NCI-H2227 (cell line): ENCODE measurements at regions not wholly inside any gene's neighbourhood (a gene's known extent, or its start where the extent isn't known, plus 50 kb on each side); places are given as distances from the start of the nearest gene placed in this dataset.
"Not testable (repeated sequence)": the region's sequence is repeated elsewhere in the genome, so short reads cannot be mapped to it uniquely, and the experiment has no call there.

Source experiments
- DNase-seq: peaks from one replicate; lab custom pipeline; 2025; ENCODE audit not compliant: unreplicated experiment; lab: John Stamatoyannopoulos, UW

DNA sequence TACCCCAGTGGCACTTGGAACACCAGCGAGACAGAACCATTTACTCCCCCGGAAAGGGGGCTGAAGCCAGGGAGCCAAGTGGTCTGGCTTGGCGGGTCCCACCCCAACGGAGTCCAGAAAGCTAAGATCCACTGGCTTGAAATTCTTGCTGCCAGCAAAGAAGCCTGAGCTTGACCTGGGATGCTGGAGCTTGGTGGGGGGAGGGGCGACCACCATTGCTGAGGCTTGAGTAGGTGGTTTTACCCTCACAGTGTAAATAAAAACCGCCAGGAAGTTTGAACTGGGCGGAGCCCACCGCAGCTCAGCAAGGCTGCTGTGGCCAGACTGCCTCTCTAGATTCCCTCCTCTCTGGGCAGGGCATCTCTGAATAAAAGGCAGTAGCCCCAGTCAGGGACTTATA lies 62.8 kb downstream of the RPS24 start:
- DNase-seq, result not testable (repeated sequence)

DNA sequence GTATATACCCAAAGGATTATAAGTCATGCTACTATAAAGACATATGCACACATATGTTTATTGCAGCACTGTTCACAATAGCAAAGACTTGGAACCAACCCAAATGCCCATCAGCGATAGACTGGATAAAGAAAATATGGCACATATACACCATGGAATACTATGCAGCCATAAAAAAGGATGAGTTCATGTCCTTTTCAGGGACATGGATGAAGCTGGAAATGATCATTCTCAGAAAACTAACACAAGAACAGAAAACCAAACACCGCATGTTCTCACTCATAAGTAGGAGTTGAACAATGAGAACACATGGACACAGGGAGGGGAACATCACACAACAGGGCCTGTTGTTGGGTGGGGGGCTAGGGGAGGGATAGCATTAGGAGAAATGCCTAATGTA lies 68.9 kb downstream of the RPS24 start:
- DNase-seq, result not testable (repeated sequence)

DNA sequence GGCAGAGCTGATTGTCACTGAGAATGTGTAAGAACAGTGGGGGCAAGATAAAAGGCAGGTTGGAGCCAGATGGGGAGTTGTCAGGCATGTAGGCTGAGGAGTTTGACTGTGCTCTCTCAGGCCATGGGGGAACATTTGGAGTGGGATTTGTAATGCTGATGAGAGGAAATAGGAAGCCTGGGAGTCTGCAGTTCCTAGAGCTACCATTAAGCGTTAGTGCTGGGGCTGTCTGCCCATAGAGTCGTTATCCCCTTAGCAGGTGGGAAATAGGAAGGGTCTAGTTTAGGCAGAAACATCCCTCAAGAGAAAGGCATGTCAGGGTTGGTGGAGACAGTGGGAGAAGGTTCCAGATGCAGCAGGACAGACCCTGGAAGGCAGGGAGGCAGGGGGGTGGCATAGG lies 75.5 kb downstream of the RPS24 start:
- DNase-seq, result no peak

DNA sequence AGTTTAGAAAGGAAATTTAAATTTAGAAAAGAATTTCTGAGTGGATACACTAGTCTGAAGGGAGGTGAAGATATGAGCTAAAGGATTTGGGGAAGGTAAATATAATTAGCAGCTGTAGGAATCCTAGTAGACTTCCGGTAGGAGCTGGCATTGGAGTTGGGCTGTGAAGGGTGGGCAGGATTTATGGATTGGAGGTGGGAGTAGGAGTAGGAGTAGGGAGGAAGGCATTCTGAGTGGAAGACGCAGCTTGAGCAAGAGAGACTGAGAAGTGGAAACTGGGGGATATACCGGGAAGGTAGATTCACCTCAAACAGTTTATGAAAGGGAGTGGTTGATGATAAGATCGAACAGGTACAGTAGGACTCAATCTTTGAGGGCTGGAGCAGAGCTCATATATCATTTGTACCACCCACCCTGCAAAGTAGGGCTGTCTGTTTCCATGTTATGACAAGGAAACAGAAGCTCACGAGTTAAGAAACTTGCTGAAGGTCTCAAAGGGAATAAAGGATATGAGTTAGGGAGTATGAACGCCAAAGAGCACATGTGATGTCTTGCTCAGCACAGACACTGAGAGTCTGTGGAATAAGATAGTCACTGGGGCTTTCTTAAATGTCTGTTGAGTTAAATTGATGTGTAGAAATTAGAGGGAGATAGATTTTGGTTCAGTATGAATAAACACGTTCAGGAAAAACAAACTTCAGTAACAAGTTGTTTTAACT lies 81.6 kb downstream of the RPS24 start:
- no peak for DNase-seq

DNA sequence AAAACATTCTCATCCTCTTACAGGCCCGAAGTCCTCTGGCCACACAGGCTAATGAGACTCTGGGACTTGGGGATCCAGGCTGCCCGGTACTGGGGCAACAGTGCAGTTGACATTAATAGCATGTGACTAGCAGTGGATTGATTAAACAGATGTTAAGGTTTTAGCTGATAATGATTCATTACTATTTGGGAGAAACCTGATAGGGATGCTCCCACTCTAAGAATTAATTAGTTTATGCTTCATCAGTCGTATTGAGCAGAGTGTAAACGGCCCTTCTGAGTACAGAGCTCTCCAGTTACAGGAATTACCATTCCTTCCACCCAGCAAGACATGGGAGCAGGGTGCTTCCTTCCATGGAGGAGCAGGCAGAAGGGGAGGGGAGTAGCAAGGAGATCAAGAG lies 82.7 kb downstream of the RPS24 start:
- DNase-seq, result no peak

DNA sequence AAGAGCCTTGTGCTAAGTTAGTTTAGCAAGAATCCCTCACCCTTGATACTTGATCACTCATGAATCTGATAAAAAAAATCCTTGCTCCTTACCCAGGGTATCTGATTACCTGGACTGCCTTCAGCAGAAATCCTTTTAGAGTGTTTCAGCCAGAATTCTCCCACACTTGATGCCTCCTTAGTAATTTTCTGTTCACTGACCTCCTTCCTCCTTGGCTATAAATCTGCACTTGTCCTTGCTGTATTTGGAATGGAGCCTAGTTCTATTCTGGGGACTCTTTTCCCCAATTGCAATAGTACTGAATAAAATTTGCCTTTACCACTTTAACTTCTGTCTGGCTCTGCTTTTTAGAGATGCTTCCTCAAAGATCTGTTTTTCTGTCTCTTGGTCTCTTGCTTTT lies 84.9 kb downstream of the RPS24 start:
- DNase-seq, result no peak

DNA sequence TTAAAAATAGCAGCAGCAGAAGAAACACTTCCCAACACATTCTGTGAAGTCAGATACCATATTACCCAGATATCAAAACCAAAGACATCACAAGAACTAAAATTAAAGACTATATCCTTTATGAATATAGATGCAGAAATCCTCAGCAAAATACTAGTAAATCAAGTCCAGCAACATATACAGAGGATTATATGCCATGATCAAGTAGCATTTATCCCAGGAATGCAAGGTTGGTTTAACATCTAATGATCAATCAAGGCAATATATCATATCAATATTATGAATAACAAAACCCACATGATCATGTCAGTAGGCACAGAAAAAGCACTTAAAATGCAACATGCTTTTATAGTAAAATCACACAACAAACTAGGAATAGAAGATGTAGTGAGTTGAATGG lies 88.1 kb downstream of the RPS24 start:
- DNase-seq, result no peak

DNA sequence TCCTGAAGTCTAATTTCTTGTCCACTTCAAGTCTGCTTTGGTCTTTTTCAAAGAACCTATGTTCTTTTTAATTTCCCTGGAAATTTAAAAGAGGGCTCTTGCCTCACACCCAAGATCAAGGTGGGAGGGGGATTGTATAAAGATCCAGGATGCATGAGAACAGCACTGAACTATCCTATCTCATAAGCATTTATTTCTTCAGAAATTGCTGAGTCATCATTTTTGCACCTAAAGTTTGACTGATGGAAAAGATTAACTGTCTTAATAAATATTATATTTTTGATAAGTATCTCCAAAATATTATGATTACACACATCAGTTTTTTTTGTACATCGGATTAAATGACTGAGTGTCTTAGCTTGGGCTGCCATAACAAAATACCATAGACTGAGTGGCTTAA lies 90.5 kb downstream of the RPS24 start:
- DNase-seq, result no peak

DNA sequence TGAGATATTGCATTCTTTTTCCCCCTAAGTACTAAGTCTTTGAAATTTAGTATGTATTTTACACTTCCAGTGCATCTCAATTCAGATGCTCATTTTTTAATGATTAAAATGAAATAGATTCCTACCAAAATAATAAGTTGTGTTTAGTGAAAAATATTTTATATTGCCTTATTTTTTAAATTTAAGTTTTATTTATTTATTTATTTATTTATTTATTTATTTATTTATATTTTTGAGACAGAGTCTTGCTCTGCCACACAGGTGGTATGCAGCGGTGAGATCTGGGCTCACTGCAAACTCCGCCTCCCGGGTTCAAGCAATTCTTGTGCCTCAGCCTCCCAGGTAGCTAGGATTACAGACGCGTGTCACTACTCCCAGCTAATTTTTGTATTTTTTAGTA lies 95.5 kb downstream of the RPS24 start:
- DNase-seq, result no peak

DNA sequence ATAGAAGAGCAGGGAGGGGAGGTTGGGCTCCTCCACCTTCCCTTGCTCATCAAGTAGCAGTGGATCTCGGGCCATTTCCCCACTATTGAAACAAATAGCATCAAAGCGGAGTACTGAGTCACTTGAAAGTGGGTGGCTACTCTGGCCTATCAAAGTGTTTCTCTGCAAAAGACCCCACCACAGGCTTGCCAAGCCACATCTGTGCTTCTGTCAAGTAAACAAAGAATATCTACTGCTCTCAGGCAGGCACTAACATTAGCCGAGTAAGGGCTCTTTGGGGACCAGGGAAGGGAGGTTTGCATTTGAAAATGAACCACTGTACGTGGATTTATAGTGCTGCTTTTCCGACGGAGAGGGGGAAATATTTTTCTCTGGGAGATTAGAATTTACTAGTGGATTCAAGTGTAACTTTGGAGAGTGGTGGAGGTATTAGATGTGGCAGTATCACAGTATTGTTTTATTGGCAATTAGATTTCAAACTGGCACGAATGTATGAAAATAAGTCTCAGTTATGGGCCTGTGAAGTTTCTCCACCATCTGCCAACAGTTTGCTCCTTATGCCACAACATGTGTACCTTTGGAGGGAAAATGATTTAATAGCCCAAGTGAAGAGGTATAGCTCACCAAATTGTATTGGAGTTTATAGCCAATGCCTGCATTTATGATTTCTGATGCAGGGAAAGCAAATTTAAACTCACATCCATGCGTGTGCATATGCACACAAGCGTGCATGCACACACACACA lies 97.5 kb downstream of the RPS24 start:
- no peak for DNase-seq

DNA sequence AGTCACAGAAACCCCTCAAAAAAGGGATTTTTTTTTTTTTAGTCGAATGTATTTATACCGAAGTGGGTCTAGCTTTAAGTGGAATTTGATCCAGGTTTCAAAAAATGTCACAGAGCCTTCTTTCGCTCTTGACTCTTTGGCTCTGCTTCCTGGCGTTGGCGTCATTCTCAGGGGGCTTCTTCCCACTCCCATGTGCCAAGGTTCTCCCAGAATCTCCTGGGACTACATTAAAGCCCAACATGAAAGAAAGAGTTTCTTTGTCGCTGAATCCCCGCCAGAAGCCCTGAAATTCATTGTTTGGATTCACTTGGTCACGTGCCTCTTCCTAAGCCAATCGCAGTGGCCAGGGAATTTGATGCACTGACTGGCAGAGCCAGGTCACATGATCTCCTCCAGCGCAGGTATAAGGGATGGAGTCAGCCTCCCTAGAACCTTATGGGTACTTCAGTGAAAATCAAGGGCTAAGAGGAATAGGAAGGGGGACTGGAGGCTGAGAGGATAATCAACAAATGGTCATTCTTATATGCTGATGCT lies 101.2 kb downstream of the RPS24 start:
- no peak for DNase-seq

DNA sequence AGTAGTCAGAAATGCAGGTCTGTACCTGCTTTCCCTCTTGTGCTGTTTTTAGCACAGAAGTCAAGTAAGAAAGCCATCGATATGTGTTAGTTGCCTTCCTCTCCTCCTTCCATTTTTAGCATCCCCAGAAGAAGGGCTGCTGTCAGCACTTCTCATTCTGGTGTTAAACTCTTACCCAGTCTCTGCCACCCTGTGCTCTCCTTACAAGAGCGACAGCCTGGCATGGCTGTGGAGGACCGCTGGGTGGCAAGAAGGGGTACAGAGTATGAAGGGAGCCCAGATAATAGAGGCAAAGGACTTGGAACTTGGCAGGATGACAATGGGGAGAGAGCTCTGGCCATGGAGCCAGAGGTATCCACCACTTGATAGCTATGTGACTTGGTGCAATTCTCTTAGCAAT lies 103.5 kb downstream of the RPS24 start:
- DNase-seq, result no peak

DNA sequence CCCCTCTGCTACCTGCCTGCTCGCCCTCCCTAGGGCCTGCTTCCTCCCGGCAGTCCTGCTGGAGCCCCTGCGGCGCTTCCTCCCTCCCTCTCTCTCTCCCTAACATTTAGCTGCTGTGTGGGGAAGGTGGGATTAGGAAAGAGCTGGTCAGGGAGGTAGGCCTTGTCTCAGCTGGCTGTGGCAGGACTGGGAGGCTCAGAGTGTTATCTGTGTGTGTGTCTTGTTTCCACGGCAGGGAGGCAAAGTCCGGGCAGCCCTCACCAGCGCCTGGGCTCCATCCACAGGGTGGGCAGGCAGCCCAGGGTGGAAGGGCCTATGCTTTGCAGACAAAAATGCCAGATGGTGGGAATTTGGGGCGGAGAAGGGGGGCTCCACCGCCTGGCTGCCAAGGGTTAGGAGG lies 105.7 kb downstream of the RPS24 start:
- DNase-seq, result no peak

DNA sequence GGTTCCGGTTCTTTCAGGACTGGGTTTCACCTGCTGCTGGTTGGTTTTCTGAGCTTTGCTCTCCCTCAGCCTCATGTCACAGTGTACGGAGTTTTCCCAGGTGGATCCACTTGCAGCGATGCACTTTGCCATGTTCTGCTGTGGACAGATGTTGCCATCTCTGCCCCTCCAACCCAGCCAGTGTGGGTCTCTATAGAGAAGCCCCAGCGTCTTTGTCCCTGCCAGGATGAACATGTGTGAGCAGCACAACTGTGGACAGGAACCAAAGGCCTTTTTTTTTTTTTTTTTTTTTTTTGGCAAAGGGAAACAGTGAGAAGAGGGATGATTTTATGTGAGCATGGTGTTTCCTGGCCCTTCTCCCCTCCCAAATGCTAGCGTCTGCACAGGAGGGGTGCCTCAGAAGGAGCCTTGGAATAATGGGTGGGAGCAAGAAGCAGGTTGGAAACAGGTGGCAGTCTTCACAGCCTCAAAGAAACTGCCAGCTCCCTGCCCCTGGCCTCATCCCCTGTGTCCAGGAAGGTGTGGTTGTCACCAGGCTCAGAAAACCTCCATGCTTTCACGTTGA lies 106.5 kb downstream of the RPS24 start:
- DNase-seq, result no peak

DNA sequence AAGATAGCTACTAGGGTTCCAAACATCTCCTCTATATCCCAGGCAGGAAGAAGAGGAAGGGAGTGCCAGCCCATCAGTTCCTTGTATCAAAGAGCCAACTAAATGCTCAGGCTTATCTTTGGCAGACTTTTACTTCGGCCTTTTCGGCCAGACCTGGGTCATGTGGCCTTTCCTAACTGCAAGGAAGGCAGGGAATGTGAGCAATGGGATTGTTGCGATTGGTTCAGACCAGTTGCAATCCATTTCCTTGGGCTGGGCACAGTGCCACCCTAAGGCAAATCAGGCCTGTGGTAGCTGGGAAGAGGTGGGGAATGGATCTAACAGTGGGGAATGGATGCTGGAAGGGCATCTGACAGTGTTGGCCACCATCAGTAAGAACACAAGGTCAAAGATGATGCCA lies 109.9 kb downstream of the RPS24 start:
- no peak for DNase-seq

DNA sequence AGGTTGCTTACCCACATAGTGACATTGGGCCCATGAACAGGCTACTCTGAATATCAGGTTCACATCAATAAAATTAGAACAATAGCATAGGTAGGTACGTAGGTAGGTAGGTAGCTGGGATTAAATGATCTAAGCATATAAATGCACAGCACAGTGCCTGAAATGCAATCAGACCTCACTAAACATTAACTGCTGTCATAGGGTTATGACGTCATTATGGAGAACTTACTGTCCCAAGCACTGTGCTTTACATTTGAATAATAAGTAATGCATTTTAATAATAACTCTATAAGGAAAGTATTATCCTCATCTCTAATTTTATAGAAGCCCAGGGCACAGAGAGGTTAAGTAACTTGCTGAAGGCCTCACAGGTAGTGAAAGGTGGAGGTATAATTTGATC lies 112.5 kb downstream of the RPS24 start:
- no peak for DNase-seq

DNA sequence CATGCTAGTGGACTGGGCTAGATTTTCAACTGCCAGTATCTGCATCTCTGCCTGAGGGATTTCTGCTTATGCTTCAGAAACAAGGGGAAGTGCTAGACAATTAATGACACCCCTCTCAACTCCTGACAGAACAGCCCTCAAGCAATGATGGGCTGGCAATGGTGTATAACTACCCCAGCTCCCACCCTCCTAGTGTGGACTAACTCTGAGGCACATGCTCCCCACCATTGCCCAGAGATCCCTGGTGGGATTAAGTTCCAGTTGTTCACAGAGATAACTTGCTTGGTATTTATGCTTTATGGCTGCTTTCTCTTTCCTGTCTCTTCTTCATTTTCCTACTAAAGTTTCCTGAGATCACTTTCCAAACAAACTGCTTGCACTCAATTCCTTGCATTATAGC lies 113.5 kb downstream of the RPS24 start:
- DNase-seq, result no peak

DNA sequence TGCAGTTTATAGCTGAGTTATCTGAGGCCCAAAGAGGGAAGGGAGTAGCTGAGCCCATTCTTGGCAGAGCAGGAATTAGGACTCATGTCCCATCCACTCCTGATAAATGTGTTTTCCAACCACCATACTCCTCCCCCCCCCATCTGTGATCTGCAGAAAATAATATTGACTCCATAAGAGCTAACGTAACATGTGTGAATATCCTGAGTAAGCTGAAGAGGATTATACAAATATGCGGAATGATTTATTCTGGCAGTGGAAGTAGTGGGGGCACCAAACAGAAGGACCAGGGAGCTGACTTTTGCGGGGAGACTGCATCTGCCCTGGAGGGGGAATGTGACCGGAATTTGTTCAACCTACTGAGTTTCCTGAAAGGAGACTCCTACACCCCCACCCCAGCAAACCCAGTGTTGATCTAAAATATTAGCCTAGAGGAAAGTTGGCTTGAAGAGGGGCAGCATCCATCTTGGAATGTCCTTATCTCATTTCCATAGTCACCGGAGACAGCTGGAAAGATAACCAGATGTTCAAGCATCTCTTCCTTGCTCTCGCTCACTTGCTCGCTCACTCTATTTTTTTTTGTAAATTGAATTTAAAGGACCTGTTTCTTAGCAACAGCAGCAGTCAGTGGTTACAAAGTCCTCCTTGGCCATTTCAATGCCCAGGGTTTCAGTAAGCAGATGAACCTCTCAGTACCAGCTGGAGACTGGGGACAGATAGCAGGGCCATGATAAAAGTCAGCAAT lies 114.7 kb downstream of the RPS24 start:
- DNase-seq, result no peak

DNA sequence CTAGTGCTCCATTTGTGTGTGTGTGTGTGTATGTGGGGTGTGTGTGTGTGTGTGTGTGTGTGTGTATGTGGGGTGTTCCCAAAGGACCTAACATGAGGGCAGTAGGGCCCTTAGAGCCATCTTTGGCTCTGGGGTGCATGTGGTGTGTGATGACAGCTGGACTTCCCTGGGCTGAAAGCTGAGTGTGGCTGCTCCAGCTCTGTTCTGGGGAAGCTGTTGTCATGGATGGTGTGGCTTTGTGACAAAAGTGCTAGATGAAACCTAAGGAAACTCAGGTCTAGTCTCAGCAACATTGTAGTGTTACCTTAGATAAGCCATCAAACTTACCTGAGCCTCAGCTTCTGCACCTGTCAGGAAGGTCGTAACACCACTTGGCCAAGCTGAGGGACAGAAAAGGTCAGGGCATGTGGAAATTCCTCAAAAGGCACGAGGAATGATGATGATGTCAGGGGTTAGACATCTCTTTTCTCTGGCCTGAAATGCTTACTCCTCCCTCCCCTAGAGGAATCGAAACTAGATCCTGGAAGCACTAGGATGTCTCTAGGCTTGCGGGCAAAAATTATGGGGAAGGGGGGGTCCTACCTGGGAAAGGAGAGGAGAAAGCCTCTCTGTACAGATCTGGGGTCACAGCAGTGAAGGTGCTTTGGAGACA lies 115.4 kb downstream of the RPS24 start:
- no peak for DNase-seq

DNA sequence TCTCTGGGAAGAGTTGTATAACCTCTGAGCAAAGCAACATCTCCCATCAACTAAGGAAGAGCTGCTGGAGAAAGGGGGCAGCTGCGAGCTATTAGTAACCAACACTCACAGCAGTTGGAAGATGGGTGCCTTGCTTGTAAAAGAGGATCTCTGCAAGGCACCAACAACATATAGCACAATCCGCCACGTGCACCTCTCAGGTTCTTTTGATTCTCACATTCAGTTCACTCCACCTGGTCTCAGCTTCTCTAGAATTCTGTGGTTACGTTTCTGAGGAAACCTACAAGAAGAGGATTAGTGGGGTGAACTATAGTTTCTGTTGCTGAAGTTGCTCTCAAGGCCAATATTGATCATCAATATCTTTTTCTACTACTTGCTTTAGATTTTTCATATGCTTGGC lies 117.1 kb downstream of the RPS24 start:
- DNase-seq, result no peak

DNA sequence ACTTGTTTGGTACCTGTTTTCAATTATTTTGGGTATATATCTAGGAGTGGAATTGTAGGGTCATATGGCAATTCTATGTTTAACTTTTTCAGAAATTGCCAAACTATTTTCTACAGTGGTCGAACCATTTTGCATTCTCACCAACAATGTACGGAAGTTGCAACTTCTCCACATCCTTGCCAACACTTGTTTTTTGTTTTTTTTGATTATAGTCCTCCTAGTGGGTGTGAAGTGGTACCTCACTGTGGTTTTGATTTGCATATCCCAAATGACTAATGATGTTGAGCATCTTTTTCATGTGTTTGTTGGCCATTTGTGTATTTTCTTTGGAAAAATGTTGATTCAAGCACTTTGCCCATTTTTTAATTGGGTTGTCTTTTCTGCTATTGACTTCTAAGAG lies 122.1 kb downstream of the RPS24 start:
- no peak for DNase-seq
